Osteoblast (primary cell): ENCODE measurements at regions not wholly inside any gene's neighbourhood (a gene's known extent, or its start where the extent isn't known, plus 50 kb on each side); places are given as distances from the start of the nearest gene placed in this dataset.

Experiments
- DNase-seq: peaks from one replicate; pipeline ENCODE4 v3.0.0; 2011; ENCODE audit warnings: low spot score, mixed read lengths; ENCODE audit not compliant: insufficient read length; ENCODE audit errors: missing footprints
- H2AFZ ChIP-seq: 2 replicates; pipeline ENCODE4 v1.6.0; 2011; ENCODE audit warnings: mild to moderate bottlenecking, low read length
- H3K27ac ChIP-seq: 2 replicates; pipeline ENCODE4 v1.5.1; 2011; ENCODE audit warnings: mild to moderate bottlenecking, low read depth, low read length, moderate library complexity
- H3K27me3 ChIP-seq: 2 replicates; pipeline ENCODE4 v1.6.0; 2012; ENCODE audit warnings: mild to moderate bottlenecking, control low read depth, inconsistent platforms, low read length, moderate library complexity; ENCODE audit not compliant: insufficient read depth
- H3K36me3 ChIP-seq: 2 replicates; pipeline ENCODE4 v1.5.1; 2011; ENCODE audit warnings: mild to moderate bottlenecking, low read length, control low read depth, moderate library complexity; ENCODE audit not compliant: insufficient read depth
- H3K4me1 ChIP-seq: 2 replicates; pipeline ENCODE4 v1.5.1; 2011; ENCODE audit warnings: mild to moderate bottlenecking, low read length, control low read depth, moderate library complexity; ENCODE audit not compliant: insufficient read depth
- H3K4me2 ChIP-seq: 2 replicates; pipeline ENCODE4 v1.6.0; 2011; ENCODE audit warnings: mild to moderate bottlenecking, low read length; ENCODE audit not compliant: insufficient read depth
- H3K4me3 ChIP-seq: fragments of 200-600 bp; sonication (generic); 3 replicates; pipeline ENCODE4 v1.5.1; 2012; ENCODE audit warnings: mild to moderate bottlenecking, low read length, inconsistent platforms; ENCODE audit not compliant: insufficient read depth
- H3K79me2 ChIP-seq: 2 replicates; pipeline ENCODE4 v1.6.0; 2012; ENCODE audit warnings: mild to moderate bottlenecking, low read length, control low read depth, inconsistent platforms; ENCODE audit not compliant: insufficient read depth
- H3K9me3 ChIP-seq: 2 replicates; pipeline ENCODE4 v1.5.1; 2011; ENCODE audit warnings: low read depth, low read length, control low read depth
- H4K20me1 ChIP-seq: 2 replicates; pipeline ENCODE4 v1.6.0; 2012; ENCODE audit warnings: mild to moderate bottlenecking, low read length, control low read depth; ENCODE audit not compliant: insufficient read depth
- CTCF ChIP-seq: IDR thresholded peaks from 2 replicates; pipeline ENCODE4 v1.5.1; 2011; ENCODE audit warnings: mild to moderate bottlenecking, low read depth, low read length, moderate library complexity; ENCODE audit errors: extremely low read depth

- Histone ChIP-seq H3K27ac (no peak overlapping the region), H3K9me3 (no peaks in the 10 kb centered on the region), H4K20me1 (no peaks in the 10 kb centered on the region), H2AFZ (no peak overlapping the region), H3K79me2 (no peaks in the 10 kb centered on the region), H3K4me3 (no peak overlapping the region), H3K27me3 (no peaks in the 10 kb centered on the region), H3K4me1 (no peaks in the 10 kb centered on the region), H3K36me3 (no peaks in the 10 kb centered on the region), H3K4me2 (no peak overlapping the region)
- TF ChIP-seq CTCF = no peak
- no peak for DNase-seq
These were observed 375.3 kb downstream of the PCDH10 start for GRCh38 chr4:133524369-133524768.

GRCh38 chr4:133513901-133514300, 364.8 kb downstream of the PCDH10 start:
- Histone ChIP-seq H4K20me1 (no peaks in the 10 kb centered on the region), H3K27ac (no peak overlapping the region), H3K27me3 (no peaks in the 10 kb centered on the region), H3K9me3 (no peaks in the 10 kb centered on the region), H2AFZ (no peak overlapping the region), H3K4me3 (no peak overlapping the region), H3K79me2 (no peaks in the 10 kb centered on the region), H3K4me2 (no peak overlapping the region), H3K36me3 (no peaks in the 10 kb centered on the region), H3K4me1 (no peaks in the 10 kb centered on the region)
- no peak for DNase-seq
- no peak for TF ChIP-seq CTCF

- Histone ChIP-seq H3K9me3 (no peaks in the 10 kb centered on the region), H2AFZ (no peak overlapping the region), H3K79me2 (no peaks in the 10 kb centered on the region), H3K27me3 (no peaks in the 10 kb centered on the region), H3K4me2 (no peak overlapping the region), H3K4me1 (peaks cover 4% of the 10 kb centered on the region), H3K36me3 (no peaks in the 10 kb centered on the region), H4K20me1 (no peaks in the 10 kb centered on the region), H3K4me3 (no peak overlapping the region), H3K27ac (no peak overlapping the region)
- TF ChIP-seq CTCF = no peak
- no peak for DNase-seq
These were observed 349.1 kb downstream of the PCDH10 start for GRCh38 chr4:133498149-133498548.

GRCh38 chr4:133493776-133494175, 344.7 kb downstream of the PCDH10 start:
- no peak for DNase-seq
- no peak overlapping the region for H2AFZ ChIP-seq
- H3K4me1 ChIP-seq = peaks cover 4% of the 10 kb centered on the region

More at GRCh38 chr4:133493776-133494175, 344.7 kb downstream of the PCDH10 start:
- Histone ChIP-seq H3K27me3 (no peaks in the 10 kb centered on the region), H3K4me3 (no peak overlapping the region), H3K79me2 (no peaks in the 10 kb centered on the region), H3K9me3 (no peaks in the 10 kb centered on the region), H4K20me1 (no peaks in the 10 kb centered on the region), H3K27ac (no peak overlapping the region), H3K36me3 (no peaks in the 10 kb centered on the region), H3K4me2 (no peak overlapping the region)
- no peak for TF ChIP-seq CTCF
